Uterus (tissue), 3 donors: ENCODE measurements at regions not wholly inside any gene's neighbourhood (a gene's known extent, or its start where the extent isn't known, plus 50 kb on each side); places are given as distances from the start of the nearest gene placed in this dataset.
"Not testable (repeated sequence)": the region's sequence is repeated elsewhere in the genome, so short reads cannot be mapped to it uniquely, and the experiment has no call there.

Experiments
- DNase-seq, 2 donors: peaks; one replicate each; pipeline ENCODE4 v3.0.0-alpha.2; 2019 to 2020
- H3K27ac ChIP-seq, 2 donors: fragments of 200-600 bp; sonication (generic); 1 replicate in 1 of 2; 2 replicates in 1 of 2; pipeline ENCODE4 v1.5.1; 2016 to 2018
- H3K27me3 ChIP-seq, 2 donors: fragments of 200-600 bp; sonication (generic); one replicate each; pipeline ENCODE4 v1.5.1; 2018 to 2019; ENCODE audit warnings: control low read depth in 1 of 2
- H3K36me3 ChIP-seq, 2 donors: fragments of 200-600 bp; sonication (generic); one replicate each; pipeline ENCODE4 v1.5.1; 2019; ENCODE audit warnings: control low read depth in 1 of 2
- H3K4me1 ChIP-seq, 2 donors: fragments of 200-600 bp; sonication (generic); one replicate each; pipeline ENCODE4 v1.5.1; 2018 to 2019; ENCODE audit warnings: control low read depth in 1 of 2
- H3K4me3 ChIP-seq, 2 donors: fragments of 200-600 bp; sonication (generic); 1 replicate in 1 of 2; 2 replicates in 1 of 2; pipeline ENCODE4 v1.5.1; 2018 to 2019; ENCODE audit warnings: mild to moderate bottlenecking in 1 of 2
- H3K9me3 ChIP-seq, 2 donors: fragments of 200-600 bp; sonication (generic); one replicate each; pipeline ENCODE4 v1.5.1; 2019; ENCODE audit warnings: control low read depth in 1 of 2
- POLR2A ChIP-seq, 2 donors: fragments of 450-650 bp; IDR thresholded peaks; one replicate each; pipeline ENCODE4 v1.6.1; 2016; ENCODE audit warnings: antibody characterized with exemption in 2 of 2, mild to moderate bottlenecking in 1 of 2, moderate library complexity in 1 of 2
- intact Hi-C: fragments of 100-400 bp; cut with DNase I; formaldehyde crosslinking; loops from one replicate; pipeline ENCODE4 v1.15.1; 2023; ENCODE audit warnings: low total_unique reads
- TF ChIP-seq, protein P1 (sequence below), 4 experiments: fragments of 200-600 bp in 2 of 4; fragments of 450-650 bp in 2 of 4; sonication (generic) in 2 of 4; IDR thresholded peaks; one replicate each; pipeline ENCODE4 v1.5.1; 2016 to 2019; ENCODE audit warnings: antibody characterized with exemption in 4 of 4, mild to moderate bottlenecking in 2 of 4, moderate library complexity in 1 of 4
- donor health status: DM: yes; HTN: yes; CAD: no.

DNA sequence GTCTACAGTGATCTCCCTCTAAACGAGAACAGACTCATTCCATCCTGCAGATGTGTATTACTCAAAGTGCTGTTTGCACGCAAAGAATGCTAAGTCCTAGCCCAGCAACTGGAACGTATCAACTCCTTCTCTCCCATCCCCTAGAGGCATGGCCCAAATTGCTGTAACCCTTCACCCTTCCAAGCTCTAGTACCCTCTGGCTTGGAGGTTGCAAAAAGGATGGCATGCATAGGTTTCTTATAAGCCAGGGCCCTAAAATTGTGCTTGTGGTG is 71.5 kb upstream of the TGM3 start:
- H3K27ac ChIP-seq = no peak overlapping the region
- no peaks in the 10 kb centered on the region for H3K4me1 ChIP-seq
- no peaks in the 10 kb centered on the region for H3K27me3 ChIP-seq
- no peaks in the 10 kb centered on the region for H3K9me3 ChIP-seq
- H3K4me3 ChIP-seq = no peak overlapping the region
- TF ChIP-seq POLR2A (IDR thresholded peaks at IDR 0.05) = no peak
- TF ChIP-seq, protein P1, sequence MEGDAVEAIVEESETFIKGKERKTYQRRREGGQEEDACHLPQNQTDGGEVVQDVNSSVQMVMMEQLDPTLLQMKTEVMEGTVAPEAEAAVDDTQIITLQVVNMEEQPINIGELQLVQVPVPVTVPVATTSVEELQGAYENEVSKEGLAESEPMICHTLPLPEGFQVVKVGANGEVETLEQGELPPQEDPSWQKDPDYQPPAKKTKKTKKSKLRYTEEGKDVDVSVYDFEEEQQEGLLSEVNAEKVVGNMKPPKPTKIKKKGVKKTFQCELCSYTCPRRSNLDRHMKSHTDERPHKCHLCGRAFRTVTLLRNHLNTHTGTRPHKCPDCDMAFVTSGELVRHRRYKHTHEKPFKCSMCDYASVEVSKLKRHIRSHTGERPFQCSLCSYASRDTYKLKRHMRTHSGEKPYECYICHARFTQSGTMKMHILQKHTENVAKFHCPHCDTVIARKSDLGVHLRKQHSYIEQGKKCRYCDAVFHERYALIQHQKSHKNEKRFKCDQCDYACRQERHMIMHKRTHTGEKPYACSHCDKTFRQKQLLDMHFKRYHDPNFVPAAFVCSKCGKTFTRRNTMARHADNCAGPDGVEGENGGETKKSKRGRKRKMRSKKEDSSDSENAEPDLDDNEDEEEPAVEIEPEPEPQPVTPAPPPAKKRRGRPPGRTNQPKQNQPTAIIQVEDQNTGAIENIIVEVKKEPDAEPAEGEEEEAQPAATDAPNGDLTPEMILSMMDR (IDR thresholded peaks at IDR 0.05) = no peak
- intact Hi-C loops = no loop called here
- no peak for DNase-seq
- no peaks in the 10 kb centered on the region for H3K36me3 ChIP-seq

DNA sequence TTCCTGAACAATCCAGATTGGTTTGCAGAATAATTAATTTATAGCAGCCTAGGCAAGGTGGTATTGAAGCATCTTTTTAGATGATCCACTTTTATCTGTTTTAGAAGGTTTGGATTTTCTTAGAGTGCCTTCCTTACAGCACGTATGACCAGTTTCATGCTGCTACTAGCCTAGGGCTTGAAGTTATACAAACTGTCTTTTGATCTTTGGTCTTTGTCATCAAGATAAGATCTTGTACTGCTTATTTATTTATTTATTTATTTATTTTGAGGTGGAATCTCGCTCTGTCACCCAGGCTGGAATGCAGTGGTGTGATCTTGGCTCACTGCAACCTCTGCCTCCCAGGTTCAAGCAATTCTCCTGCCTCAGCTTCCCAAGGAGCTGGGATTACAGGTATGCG is 68.5 kb upstream of the TGM3 start:
- H3K27me3 ChIP-seq, H3K4me1 ChIP-seq, H3K36me3 ChIP-seq, H3K9me3 ChIP-seq, H3K27ac ChIP-seq, intact Hi-C loops, DNase-seq, H3K4me3 ChIP-seq: not testable (repeated sequence)

DNA sequence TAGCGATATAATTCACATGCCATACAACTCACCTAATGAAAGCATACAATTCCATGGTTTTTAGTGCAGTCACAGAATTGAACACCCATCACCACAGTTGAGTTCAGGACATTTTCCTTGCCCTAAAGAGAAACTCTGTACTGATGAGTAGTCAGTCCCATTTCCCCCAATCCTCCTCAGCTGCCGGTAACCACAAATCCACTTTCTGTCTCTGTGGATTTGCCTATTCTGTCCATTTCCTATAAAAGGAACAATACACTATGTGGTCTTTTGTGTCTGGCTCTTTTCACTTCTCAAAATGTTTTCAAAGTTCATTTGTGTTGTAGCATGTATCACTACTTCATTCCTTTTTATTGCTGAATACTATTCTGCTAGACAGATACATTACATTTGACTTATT is 67.9 kb upstream of the TGM3 start:
- Histone ChIP-seq H3K4me1 (no peaks in the 10 kb centered on the region), H3K9me3 (no peaks in the 10 kb centered on the region), H3K36me3 (no peaks in the 10 kb centered on the region), H3K27me3 (no peaks in the 10 kb centered on the region), H3K27ac (no peak overlapping the region), H3K4me3 (no peak overlapping the region)
- intact Hi-C loops = no loop called here
- TF ChIP-seq POLR2A (IDR thresholded peaks at IDR 0.05) = no peak
- TF ChIP-seq, protein P1 (IDR thresholded peaks at IDR 0.05) = no peak
- DNase-seq = no peak

DNA sequence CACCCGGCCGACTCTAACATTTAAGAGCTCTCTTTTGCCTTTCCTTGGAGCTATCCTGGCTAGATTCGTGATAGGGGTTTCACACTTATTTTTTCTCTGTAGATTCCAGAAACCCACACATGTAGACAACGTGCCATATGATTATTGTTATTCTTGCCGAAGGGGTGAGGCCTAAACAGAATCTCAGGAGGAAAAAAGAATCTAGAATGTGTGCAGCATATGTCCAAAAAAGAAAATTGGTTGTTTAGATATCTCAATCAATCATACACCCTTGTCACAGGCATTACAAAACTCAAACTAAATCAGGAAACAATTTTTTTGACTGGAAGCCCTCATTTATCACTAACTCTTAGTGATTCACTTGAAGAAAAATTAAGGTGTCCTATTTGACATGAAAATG is 66.9 kb upstream of the TGM3 start:
- TF ChIP-seq, protein P1 (IDR thresholded peaks at IDR 0.05) = no peak
- TF ChIP-seq POLR2A (IDR thresholded peaks at IDR 0.05) = no peak
- no peaks in the 10 kb centered on the region for H3K9me3 ChIP-seq
- no peaks in the 10 kb centered on the region for H3K27me3 ChIP-seq
- no peaks in the 10 kb centered on the region for H3K36me3 ChIP-seq
- DNase-seq = no peak
- no peaks in the 10 kb centered on the region for H3K4me1 ChIP-seq
- intact Hi-C loops = no loop called here
- H3K4me3 ChIP-seq = no peak overlapping the region
- no peak overlapping the region for H3K27ac ChIP-seq

DNA sequence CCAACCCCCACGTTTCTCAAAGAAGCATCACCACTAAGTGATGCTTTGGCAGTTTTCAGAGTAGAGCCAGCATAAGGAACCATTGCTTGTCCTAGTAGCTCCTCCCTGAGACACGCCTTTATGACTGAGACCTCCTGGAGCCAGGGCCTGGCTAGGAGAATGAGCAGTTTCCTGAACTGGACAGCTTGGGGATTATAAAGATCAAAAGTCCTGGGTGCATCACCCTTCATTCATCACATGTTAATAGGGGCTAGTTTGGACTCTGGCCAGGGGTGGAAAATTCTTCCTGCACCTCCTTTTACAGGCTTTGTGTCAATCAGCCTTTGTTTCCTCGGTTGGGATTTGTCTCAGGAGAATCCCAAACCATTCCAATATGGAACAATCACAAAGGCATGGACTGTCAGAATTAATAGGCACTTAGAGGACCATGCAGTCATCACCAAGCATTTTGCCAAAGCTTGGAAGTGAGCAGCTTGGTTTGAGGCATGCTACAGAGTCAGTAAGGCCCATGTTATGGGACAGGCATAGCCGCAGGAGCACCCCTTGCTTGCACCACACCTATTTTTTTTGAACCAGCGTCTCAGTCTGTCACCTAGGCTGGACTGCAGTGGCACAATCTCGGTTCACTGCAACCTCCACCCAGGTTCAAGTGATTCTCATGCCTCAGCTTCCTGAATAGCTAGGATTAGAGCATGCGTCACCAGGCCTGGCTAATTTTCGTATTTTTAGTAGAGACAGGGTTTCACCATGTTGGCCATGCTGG is 64.9 kb upstream of the TGM3 start:
- Histone ChIP-seq H3K27ac (no peak overlapping the region), H3K4me1 (no peaks in the 10 kb centered on the region), H3K27me3 (no peaks in the 10 kb centered on the region), H3K36me3 (no peaks in the 10 kb centered on the region), H3K4me3 (no peak overlapping the region), H3K9me3 (no peaks in the 10 kb centered on the region)
- intact Hi-C loops = no loop called here
- no peak for TF ChIP-seq POLR2A (IDR thresholded peaks at IDR 0.05)
- TF ChIP-seq, protein P1 (IDR thresholded peaks at IDR 0.05) = no peak
- DNase-seq = no peak

DNA sequence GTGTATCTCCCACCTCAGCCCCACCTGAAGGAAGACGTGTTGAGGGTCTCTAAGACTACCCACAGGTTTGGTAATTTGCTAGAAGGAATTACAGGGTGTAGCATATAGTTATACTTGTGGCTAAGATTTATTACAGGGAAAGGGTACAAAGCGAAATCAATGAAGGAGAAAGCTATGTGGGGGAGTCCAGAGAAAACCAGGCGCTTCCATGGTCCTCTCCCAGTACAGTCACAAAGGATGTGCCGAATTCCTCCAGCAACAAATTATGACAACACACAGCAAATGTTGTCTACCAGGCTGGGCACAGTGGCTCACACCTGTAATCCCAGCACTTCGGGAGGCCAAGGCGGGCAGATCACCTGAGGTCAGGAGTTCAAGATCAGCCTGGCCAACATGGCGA is 64.1 kb upstream of the TGM3 start:
- intact Hi-C loops = no loop called here
- DNase-seq = no peak
- Histone ChIP-seq H3K4me1 (no peaks in the 10 kb centered on the region), H3K9me3 (no peaks in the 10 kb centered on the region), H3K4me3 (no peak overlapping the region), H3K27me3 (no peaks in the 10 kb centered on the region), H3K27ac (no peak overlapping the region), H3K36me3 (no peaks in the 10 kb centered on the region)
- TF ChIP-seq, protein P1 (IDR thresholded peaks at IDR 0.05) = no peak
- TF ChIP-seq POLR2A (IDR thresholded peaks at IDR 0.05) = no peak
